Endothelial cell of umbilical vein (primary cell): ENCODE measurements at regions not wholly inside any gene's neighbourhood (a gene's known extent, or its start where the extent isn't known, plus 50 kb on each side); places are given as distances from the start of the nearest gene placed in this dataset.

Source experiments
- BruUV-seq: library from RNA; stranded (reverse); fragments of 400-500 nt; replicated peaks from 2 replicates; lab custom pipeline; 2021; lab: Mats Ljungman, UMichigan
- CTCF ChIA-PET: fragments of 300-600, 350-600 bp; sonication (Branson Sonifier 250); formaldehyde crosslinking; loops from one replicate; lab custom pipeline; 2021; ENCODE audit warnings: antibody characterized with exemption, inconsistent platforms; lab: Charles Lee
- POLR2A ChIA-PET: fragments of 300-600, 350-600 bp; sonication (Branson Sonifier 250); formaldehyde crosslinking; loops from one replicate; lab custom pipeline; 2021; ENCODE audit warnings: antibody characterized with exemption, inconsistent platforms; lab: Charles Lee
- DNase-seq: peaks from one replicate; pipeline ENCODE4 v3.0.0-alpha.2; 2011; ENCODE audit warnings: low read depth, low spot score
- FAIRE-seq: peaks from 2 replicates; lab custom pipeline; 2011; peaks lifted over from hg19 to GRCh38; lab: Jason Lieb, UNC
- H2AFZ ChIP-seq: 2 replicates; pipeline ENCODE4 v1.6.0; 2012; ENCODE audit warnings: low read depth, low read length, control low read depth, inconsistent platforms
- H3K27ac ChIP-seq: 2 replicates; pipeline ENCODE4 v1.5.1; 2011; ENCODE audit warnings: low read depth, mild to moderate bottlenecking, control low read depth, low read length, moderate library complexity; ENCODE audit not compliant: insufficient read depth
- H3K27me3 ChIP-seq, 2 experiments: 2 replicates each; pipeline versions ENCODE4 v1.6.0 to v1.6.1; 2011; ENCODE audit warnings: low read length in 2 of 2, mixed read lengths in 1 of 2; ENCODE audit not compliant: control insufficient read depth in 2 of 2, insufficient read depth in 2 of 2
- H3K36me3 ChIP-seq, 2 experiments: 2 replicates in 1 of 2; 3 replicates in 1 of 2; pipeline ENCODE4 v1.5.1; 2011; ENCODE audit warnings: low read length in 2 of 2, mild to moderate bottlenecking in 1 of 2, moderate library complexity in 1 of 2; ENCODE audit not compliant: control insufficient read depth in 2 of 2, insufficient read depth in 2 of 2; ENCODE audit errors: extremely low read depth in 1 of 2
- H3K4me1 ChIP-seq: 3 replicates; pipeline ENCODE4 v1.5.1; 2011; ENCODE audit warnings: mild to moderate bottlenecking, low read length; ENCODE audit not compliant: control insufficient read depth, insufficient read depth; ENCODE audit errors: extremely low read depth
- H3K4me2 ChIP-seq: 2 replicates; pipeline ENCODE4 v1.6.1; 2011; ENCODE audit warnings: low read length, control low read depth, mixed read lengths; ENCODE audit not compliant: insufficient read depth
- H3K4me3 ChIP-seq, 3 experiments: fragments of 200-600 bp in 1 of 3; sonication (generic), shearing (Covaris generic) in 1 of 3; replicated peaks in 1 of 3; 2 replicates each; pipeline ENCODE4 v1.5.1; 2011 to 2016; ENCODE audit warnings: control low read depth in 3 of 3, low read length in 3 of 3, mild to moderate bottlenecking in 2 of 3, inconsistent platforms in 1 of 3, low read depth in 1 of 3, moderate library complexity in 1 of 3; ENCODE audit not compliant: insufficient read depth in 1 of 3
- H3K79me2 ChIP-seq: 2 replicates; pipeline ENCODE4 v1.6.0; 2012; ENCODE audit warnings: low read length, inconsistent platforms; ENCODE audit not compliant: control insufficient read depth, insufficient read depth
- H3K9ac ChIP-seq: replicated peaks from 2 replicates; pipeline ENCODE3; 2011; ENCODE audit warnings: low read length, control low read depth; ENCODE audit not compliant: insufficient read depth; ENCODE audit errors: extremely low read depth
- H3K9me1 ChIP-seq: replicated peaks from 3 replicates; pipeline ENCODE4 v1.6.0; 2011; ENCODE audit warnings: mild to moderate bottlenecking, low read length; ENCODE audit not compliant: control insufficient read depth, insufficient read depth; ENCODE audit errors: extremely low read depth
- H3K9me3 ChIP-seq: replicated peaks from 2 replicates; pipeline ENCODE4 v1.5.1; 2012; ENCODE audit warnings: low read length, inconsistent platforms; ENCODE audit not compliant: control insufficient read depth, insufficient read depth
- H4K20me1 ChIP-seq: replicated peaks from 2 replicates; pipeline ENCODE3; 2011; ENCODE audit warnings: mild to moderate bottlenecking, low read length; ENCODE audit not compliant: control insufficient read depth, insufficient read depth; ENCODE audit errors: extremely low read depth
- EZH2 ChIP-seq: IDR thresholded peaks from 2 replicates; pipeline ENCODE4 v1.6.1; 2012; ENCODE audit warnings: borderline replicate concordance, low read depth, mild to moderate bottlenecking, moderate library complexity, low read length, inconsistent platforms; ENCODE audit not compliant: severe bottlenecking
- FOS ChIP-seq: IDR thresholded peaks from 2 replicates; pipeline ENCODE4 v1.6.1; 2011; ENCODE audit warnings: mild to moderate bottlenecking, low read length, moderate library complexity, borderline replicate concordance; ENCODE audit not compliant: insufficient read depth
- GATA2 ChIP-seq: IDR thresholded peaks from 2 replicates; pipeline ENCODE4 v1.7.0; 2011; ENCODE audit warnings: low read depth, mild to moderate bottlenecking, moderate library complexity, mixed read lengths, low read length; ENCODE audit not compliant: insufficient read length, insufficient read depth
- JUN ChIP-seq: IDR thresholded peaks from 2 replicates; pipeline ENCODE4 v1.6.1; 2011; ENCODE audit warnings: borderline replicate concordance, low read depth; ENCODE audit not compliant: insufficient read length, insufficient read depth
- POLR2A ChIP-seq: IDR thresholded peaks from 2 replicates; pipeline ENCODE4 v1.6.1; 2012; ENCODE audit warnings: low read depth, mild to moderate bottlenecking, control low read depth, low read length
- dilution Hi-C: fragments of 300-500 bp; cut with MboI; formaldehyde crosslinking; loops from one replicate; pipeline ENCODE4 v1.15.0; 2019; ENCODE audit warnings: low sequenced_read_pairs; ENCODE audit not compliant: extremely low pct_ligation_motif_present
- intact Hi-C: fragments of 100-400 bp; cut with micrococcal nuclease; formaldehyde crosslinking; loops from one replicate; pipeline ENCODE4 v1.10.0; 2022
- TF ChIP-seq, protein P1 (sequence below), 2 donors: IDR thresholded peaks; 1 replicate in 1 of 2; 2 replicates in 1 of 2; pipeline ENCODE4 v1.5.1; 2011; ENCODE audit warnings: low read length in 2 of 2, mild to moderate bottlenecking in 2 of 2, moderate library complexity in 2 of 2, control low read depth in 1 of 2, inconsistent platforms in 1 of 2, low read depth in 1 of 2; ENCODE audit not compliant: insufficient read depth in 1 of 2; ENCODE audit errors: extremely low read depth in 1 of 2

- CTCF ChIA-PET = interaction anchor here (0.6 to 5.9 kb wide), 66 partner anchors 9 to 1943 kb away, joined by 3 to 131 read pairs (median 4); partner anchors contain the start of genes FNDC3A, HTR2A, ITM2B and LPAR6
- POLR2A ChIA-PET = interaction anchor here (0.6 kb wide), 1 partner anchor 207 kb away, joined by 3 read pairs; no protein-coding TSS in a partner anchor
- peak; percentile 91 for FAIRE-seq
- Histone ChIP-seq H3K9ac (no peak overlapping the region), H3K9me1 (no peaks in the 10 kb centered on the region), H3K79me2 (no peaks in the 10 kb centered on the region), H3K27ac (no peak overlapping the region), H3K27me3 (peaks cover 15 to 30% of the 10 kb centered on the region in 2 experiments), H3K9me3 (no peaks in the 10 kb centered on the region), H3K4me3 (no peak overlapping the region), H4K20me1 (no peaks in the 10 kb centered on the region), H3K4me1 (no peaks in the 10 kb centered on the region), H3K4me2 (no peak overlapping the region), H2AFZ (no peak overlapping the region), H3K36me3 (no peaks in the 10 kb centered on the region)
- BruUV-seq = no TSS peak
- intact Hi-C loops = loop anchor here (1.0 to 5.0 kb wide), 9 partner anchors 20 to 1875 kb away; partner anchors contain the start of gene NUDT15
- dilution Hi-C loops = no loop called here
- peak; percentile 93 for DNase-seq
- TF ChIP-seq JUN (no peak), EZH2 (no peak), GATA2 (no peak), POLR2A (no peak), FOS (no peak)
- TF ChIP-seq, protein P1, sequence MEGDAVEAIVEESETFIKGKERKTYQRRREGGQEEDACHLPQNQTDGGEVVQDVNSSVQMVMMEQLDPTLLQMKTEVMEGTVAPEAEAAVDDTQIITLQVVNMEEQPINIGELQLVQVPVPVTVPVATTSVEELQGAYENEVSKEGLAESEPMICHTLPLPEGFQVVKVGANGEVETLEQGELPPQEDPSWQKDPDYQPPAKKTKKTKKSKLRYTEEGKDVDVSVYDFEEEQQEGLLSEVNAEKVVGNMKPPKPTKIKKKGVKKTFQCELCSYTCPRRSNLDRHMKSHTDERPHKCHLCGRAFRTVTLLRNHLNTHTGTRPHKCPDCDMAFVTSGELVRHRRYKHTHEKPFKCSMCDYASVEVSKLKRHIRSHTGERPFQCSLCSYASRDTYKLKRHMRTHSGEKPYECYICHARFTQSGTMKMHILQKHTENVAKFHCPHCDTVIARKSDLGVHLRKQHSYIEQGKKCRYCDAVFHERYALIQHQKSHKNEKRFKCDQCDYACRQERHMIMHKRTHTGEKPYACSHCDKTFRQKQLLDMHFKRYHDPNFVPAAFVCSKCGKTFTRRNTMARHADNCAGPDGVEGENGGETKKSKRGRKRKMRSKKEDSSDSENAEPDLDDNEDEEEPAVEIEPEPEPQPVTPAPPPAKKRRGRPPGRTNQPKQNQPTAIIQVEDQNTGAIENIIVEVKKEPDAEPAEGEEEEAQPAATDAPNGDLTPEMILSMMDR (IDR thresholded peaks at IDR 0.05; ENCODE audit: extremely low read depth in 1 of 2, insufficient read depth in 1 of 2, low read depth in 1 of 2, low read length in 2 of 2) = peak; percentile 92 to 98
Observed at GRCh38 chr13:48769107-48769704, 115.5 kb downstream of the CYSLTR2 start.
